ENCODE measurements at regions not wholly inside any gene's neighbourhood (a gene's known extent, or its start where the extent isn't known, plus 50 kb on each side); places are given as distances from the start of the nearest gene placed in this dataset.

- no peaks in the 10 kb centered on the region for H4K20me1 ChIP-seq (ENCODE audit: control insufficient read depth, insufficient read depth, low read depth, low read length)
- H3K79me2 ChIP-seq (ENCODE audit: control insufficient read depth, low read length): no peaks in the 10 kb centered on the region
- H3F3A ChIP-seq (ENCODE audit: control insufficient read depth, insufficient read depth): no peaks in the 10 kb centered on the region
- peaks cover 8% of the 10 kb centered on the region; the same call in 1 of the 2 replicates for H3K9me3 ChIP-seq (ENCODE audit: control insufficient read depth, insufficient read depth, low read length)
- H3K4me2 ChIP-seq (ENCODE audit: low read length): no peak overlapping the region
- no peaks in the 10 kb centered on the region for H3K9me2 ChIP-seq (replicated peaks; ENCODE audit: control insufficient read depth, low read length)
- no peak overlapping the region for H3K27ac ChIP-seq (ENCODE audit: low read depth, low read length)
- H3K36me3 ChIP-seq (ENCODE audit: control insufficient read depth, low read length): no peaks in the 10 kb centered on the region
- no peak for TF ChIP-seq EZH2phosphoT487 (IDR thresholded peaks at IDR 0.05; ENCODE audit: borderline replicate concordance, low read length)
- TF ChIP-seq CTCF (IDR thresholded peaks at IDR 0.05; ENCODE audit: low read depth, low read length, poor library complexity, severe bottlenecking): no peak
- H3K27me3 ChIP-seq (ENCODE audit: control insufficient read depth, low read length): no peaks in the 10 kb centered on the region
- no peaks in the 10 kb centered on the region for H3K4me1 ChIP-seq (ENCODE audit: control insufficient read depth, low read length)
- H3K4me3 ChIP-seq (ENCODE audit: low read length): no peak overlapping the region
These were observed 948.5 kb downstream of the TLE4 start for GRCh38 chr9:80520231-80520630.

GRCh38 chr9:80518441-80518840 is 946.7 kb downstream of the TLE4 start:
- no peak for TF ChIP-seq EZH2phosphoT487 (IDR thresholded peaks at IDR 0.05; ENCODE audit: borderline replicate concordance, low read length)
- no peak for TF ChIP-seq CTCF (IDR thresholded peaks at IDR 0.05; ENCODE audit: low read depth, low read length, poor library complexity, severe bottlenecking)
- no peaks in the 10 kb centered on the region for H3K79me2 ChIP-seq (ENCODE audit: control insufficient read depth, low read length)
- peaks cover 8% of the 10 kb centered on the region; the same call in 1 of the 2 replicates for H3K9me3 ChIP-seq (ENCODE audit: control insufficient read depth, insufficient read depth, low read length)
- H3K4me1 ChIP-seq (ENCODE audit: control insufficient read depth, low read length): no peaks in the 10 kb centered on the region
- no peaks in the 10 kb centered on the region for H4K20me1 ChIP-seq (ENCODE audit: control insufficient read depth, insufficient read depth, low read depth, low read length)
- H3K27me3 ChIP-seq (ENCODE audit: control insufficient read depth, low read length): no peaks in the 10 kb centered on the region
- H3F3A ChIP-seq (ENCODE audit: control insufficient read depth, insufficient read depth): no peaks in the 10 kb centered on the region
- H3K27ac ChIP-seq (ENCODE audit: low read depth, low read length): no peak overlapping the region
- H3K4me2 ChIP-seq (ENCODE audit: low read length): no peak overlapping the region
- no peaks in the 10 kb centered on the region for H3K9me2 ChIP-seq (replicated peaks; ENCODE audit: control insufficient read depth, low read length)
- H3K4me3 ChIP-seq (ENCODE audit: low read length): no peak overlapping the region
- H3K36me3 ChIP-seq (ENCODE audit: control insufficient read depth, low read length): no peaks in the 10 kb centered on the region

GRCh38 chr9:80516679-80517078 is 944.9 kb downstream of the TLE4 start:
- H3F3A ChIP-seq (ENCODE audit: control insufficient read depth, insufficient read depth): no peaks in the 10 kb centered on the region
- H3K36me3 ChIP-seq (ENCODE audit: control insufficient read depth, low read length): no peaks in the 10 kb centered on the region
- no peaks in the 10 kb centered on the region for H3K4me1 ChIP-seq (ENCODE audit: control insufficient read depth, low read length)
- H3K27me3 ChIP-seq (ENCODE audit: control insufficient read depth, low read length): no peaks in the 10 kb centered on the region
- H3K9me3 ChIP-seq (ENCODE audit: control insufficient read depth, insufficient read depth, low read length): peaks cover 8% of the 10 kb centered on the region; the same call in 1 of the 2 replicates
- H3K4me2 ChIP-seq (ENCODE audit: low read length): no peak overlapping the region
- H3K79me2 ChIP-seq (ENCODE audit: control insufficient read depth, low read length): no peaks in the 10 kb centered on the region
- H3K9me2 ChIP-seq (replicated peaks; ENCODE audit: control insufficient read depth, low read length): no peaks in the 10 kb centered on the region
- H4K20me1 ChIP-seq (ENCODE audit: control insufficient read depth, insufficient read depth, low read depth, low read length): no peaks in the 10 kb centered on the region
- no peak for TF ChIP-seq CTCF (IDR thresholded peaks at IDR 0.05; ENCODE audit: low read depth, low read length, poor library complexity, severe bottlenecking)
- no peak for TF ChIP-seq EZH2phosphoT487 (IDR thresholded peaks at IDR 0.05; ENCODE audit: borderline replicate concordance, low read length)
- no peak overlapping the region for H3K4me3 ChIP-seq (ENCODE audit: low read length)
- no peak overlapping the region for H3K27ac ChIP-seq (ENCODE audit: low read depth, low read length)
